A172 (cell line): ENCODE measurements at regions not wholly inside any gene's neighbourhood (a gene's known extent, or its start where the extent isn't known, plus 50 kb on each side); places are given as distances from the start of the nearest gene placed in this dataset.

Experiments
- DNase-seq: peaks from one replicate; pipeline ENCODE4 v3.0.0-alpha.2; 2015; ENCODE audit warnings: low spot score

DNA sequence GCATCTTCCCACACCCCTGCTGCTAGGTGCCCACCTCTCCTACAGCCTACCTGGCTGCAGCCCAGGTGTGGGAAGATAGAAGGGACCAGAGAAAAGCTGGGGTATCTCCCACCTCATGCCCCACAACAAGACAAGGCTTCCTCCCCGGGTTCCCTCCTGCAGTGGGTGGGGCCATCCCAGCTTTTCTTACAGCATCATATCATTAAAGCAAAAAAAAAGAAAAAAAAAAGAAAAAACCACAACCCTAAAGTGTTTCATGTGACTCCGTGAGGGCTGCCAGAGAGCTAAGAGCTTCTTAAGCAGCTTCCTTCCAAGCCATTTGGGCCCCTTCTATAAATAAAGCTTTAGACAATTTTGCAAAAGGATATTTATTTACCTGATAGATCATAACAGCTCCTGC, 455.4 kb upstream of the TSHZ3 start:
- no peak for DNase-seq

DNA sequence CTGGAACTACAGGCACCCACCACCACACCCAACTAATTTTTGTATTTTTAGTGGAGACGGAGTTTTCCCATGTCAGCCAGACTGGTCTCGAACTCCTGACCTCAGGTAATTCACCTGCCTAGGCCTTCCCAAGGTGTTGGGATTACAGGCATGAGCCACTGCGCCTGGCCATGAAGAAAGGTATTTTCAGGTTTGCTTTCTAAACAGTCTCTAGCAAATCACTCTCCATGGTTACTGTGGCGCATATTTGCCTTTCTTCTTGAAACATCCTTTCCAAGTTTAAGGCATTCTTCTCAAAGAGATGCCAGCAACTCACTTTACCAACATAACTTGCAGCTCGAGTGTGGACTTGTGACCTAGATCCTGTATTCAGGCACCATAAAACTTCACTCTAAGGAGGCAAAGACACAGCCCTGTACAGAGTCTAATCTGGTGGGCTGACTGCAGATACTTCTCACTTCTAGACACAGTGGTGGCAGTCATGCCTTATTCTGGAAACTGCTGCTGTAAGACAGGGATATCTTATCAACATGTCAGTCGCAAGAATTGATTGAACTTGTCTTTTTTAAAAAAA, 461.4 kb upstream of the TSHZ3 start:
- no peak for DNase-seq

DNA sequence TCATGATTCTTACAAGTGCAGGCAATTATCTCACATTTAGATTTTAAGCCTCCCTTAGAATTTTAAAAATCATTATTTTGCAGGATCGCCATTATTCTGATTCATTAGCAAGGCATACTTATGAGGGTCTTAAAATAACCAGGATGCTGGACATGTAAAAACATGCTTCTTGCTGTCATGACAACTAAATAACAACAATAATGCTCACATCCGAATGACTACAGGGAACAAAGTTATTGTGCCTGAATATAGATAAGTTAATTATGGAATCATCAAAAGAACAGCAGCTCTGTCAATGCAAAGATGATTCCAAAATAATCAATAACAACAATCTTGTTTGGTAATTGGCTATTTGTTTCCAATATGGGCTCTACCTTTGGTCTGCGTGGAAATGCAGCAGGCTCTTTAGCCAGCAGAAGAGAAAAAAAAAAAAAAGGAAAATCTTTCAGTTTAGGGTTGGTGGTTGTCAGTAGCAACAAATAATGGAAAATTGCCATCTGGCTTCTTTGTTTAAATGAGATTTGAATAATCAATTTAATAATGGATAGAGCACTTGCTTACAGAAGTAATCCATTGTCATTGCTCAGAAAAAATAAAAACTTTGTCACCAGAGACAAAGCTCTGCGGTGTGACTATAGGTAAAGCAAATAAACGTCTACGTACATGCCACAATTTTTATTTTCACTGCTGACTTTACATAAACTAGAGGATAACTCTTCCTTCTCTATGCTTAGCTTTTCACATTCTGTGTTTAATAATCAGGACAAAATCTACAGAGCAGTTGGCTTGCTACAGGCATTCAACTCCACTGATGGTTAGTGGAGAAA, 468.9 kb upstream of the TSHZ3 start:
- no peak for DNase-seq

DNA sequence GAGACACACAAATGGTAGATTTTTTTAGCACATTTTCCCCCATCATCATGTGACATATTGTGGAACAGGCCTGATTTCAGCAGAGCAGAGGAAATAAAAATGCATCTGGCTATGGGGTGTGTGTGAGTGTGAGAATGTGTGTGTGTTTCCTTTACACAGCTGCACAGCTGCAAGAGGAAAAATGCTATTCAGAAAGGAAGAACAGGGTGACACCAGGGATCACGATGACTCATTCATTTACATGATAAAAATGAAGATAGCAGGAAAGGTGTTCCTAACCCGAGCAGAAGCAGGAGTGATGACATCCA, 469.5 kb upstream of the TSHZ3 start:
- no peak for DNase-seq

DNA sequence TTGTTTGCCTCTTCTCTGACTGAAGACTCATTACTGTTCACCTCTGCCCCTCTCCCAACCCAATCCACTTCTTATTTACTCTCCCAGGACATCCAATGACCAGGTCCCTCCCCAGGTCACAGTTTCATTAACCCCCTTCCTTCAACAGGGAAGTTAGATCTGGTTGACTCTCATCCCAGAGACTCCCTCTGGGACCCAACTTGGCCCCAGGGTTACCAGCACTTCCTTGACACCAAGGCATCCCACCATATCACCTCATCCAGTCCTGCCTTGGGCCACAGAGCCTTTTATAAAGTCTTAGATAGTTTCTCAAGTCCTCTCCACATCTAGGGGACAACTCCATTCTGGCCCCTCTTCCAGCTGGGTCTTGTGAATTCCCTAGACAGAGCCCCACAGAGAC, 470.6 kb upstream of the TSHZ3 start:
- DNase-seq, result no peak

DNA sequence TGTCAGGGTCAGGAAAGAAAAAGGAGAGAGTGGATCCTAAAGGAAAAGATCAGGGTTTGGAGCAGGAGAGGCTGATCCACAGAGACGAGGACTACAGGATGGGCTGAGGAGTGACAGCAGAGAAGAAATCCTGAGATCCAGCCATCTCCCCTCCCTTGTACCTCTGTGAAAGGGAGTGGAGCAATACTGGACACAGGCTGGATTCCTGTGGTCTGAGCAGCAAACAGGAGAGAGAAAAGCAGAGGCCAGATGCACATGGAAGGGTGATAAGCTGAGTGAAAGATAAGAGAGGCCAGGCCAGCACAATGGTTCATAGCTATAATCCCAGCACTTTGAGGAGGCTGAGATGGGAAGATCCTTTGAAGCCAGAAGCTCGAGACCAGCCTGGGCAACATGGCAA, 472.1 kb upstream of the TSHZ3 start:
- no peak for DNase-seq

DNA sequence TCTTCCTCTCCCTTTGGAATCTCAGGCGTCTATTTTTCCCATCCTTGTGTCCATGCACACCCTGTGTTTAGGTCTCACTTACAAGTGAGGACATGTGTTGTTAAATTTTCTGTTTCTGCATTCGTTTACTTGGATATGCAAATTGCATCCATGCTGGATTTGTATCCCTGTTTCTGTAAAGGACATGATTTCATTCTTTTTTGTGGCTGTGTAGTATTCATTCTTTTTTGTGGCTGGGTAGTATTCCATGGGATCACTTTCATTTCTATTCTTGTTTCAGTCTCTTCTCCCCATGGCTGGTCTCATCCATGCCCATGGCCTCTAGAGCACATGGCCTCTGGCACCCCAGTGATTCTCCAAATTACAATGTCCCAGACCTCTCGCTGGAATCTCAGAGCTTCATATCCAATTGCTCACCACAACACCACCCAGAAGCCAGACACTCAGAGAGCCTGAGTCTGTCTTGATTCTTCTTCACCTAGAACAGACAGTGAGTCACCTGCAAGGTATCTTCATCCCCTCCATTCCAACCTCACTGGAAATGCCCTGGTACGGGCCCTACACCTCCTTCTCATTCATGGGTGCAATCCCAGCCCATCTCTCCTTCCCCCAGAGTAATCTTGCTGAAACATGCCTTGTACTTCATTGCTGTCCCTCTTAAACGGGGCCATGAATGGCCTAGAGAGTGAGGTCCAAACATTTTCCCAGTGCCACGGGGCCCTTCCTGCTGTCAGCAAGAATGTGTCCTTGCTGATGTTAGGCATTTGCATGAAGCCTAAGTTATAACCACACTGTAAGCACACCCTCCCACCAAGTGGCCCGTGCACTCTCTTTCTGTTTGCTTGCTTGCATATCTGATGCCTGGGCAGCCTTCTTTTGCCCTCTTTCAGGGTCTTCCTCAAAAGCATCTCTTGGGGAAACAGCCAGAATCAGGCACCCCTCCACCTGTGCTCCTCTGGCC, 476.2 kb upstream of the TSHZ3 start:
- DNase-seq, result no peak

DNA sequence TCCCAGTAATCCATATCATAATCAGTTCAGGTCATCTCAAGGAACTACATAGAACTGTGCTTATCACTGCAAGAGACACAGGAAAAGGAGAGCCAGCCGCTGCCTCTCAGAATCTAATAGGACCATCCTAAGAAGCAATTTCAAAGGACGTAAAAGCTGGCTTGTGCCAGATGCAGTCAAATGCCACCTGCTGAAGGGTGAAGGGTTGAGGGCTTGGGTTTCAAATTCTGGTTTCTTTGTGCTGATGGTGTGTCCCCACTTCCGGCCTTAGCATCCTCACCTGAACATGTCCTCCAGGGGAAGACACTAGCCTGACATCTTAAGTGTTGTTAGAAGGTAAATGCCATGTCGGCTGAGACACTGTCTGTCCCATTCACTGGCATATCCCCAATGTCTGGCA, 477.1 kb upstream of the TSHZ3 start:
- no peak for DNase-seq

DNA sequence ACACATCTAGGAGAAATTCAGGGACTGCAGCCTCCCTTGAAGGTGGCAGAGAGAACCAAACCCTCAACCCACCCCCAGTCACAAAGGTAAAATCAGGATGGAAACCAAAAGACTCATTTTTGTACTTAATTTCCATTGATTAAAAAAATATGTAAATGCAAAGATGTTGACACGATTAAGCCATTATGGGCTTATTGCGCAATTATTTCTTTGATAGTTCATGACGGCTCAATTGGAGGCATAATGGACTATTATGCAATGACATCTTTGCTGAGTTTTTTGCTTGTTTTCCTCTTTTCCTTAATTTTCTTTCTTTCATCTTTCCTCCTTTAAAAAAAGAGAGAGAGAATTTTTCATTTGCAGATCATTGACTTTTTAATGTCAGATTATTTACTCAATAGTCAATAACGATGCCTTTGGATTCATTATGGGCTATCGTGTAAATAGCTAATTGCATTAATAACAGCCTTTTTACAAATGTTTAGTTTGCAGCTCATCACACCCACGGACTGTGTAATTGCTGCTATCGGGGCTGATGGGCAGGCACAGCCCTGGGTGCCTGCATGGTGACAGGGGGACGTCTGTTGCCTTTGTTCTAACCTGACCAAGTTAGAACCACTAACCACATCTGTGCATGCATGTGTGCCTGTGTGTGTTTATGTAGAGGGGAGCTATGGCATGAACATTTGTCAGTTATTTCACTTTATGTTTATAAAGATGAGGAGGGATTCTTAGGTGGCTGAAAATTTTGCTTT, 482.4 kb upstream of the TSHZ3 start:
- DNase-seq, result no peak

DNA sequence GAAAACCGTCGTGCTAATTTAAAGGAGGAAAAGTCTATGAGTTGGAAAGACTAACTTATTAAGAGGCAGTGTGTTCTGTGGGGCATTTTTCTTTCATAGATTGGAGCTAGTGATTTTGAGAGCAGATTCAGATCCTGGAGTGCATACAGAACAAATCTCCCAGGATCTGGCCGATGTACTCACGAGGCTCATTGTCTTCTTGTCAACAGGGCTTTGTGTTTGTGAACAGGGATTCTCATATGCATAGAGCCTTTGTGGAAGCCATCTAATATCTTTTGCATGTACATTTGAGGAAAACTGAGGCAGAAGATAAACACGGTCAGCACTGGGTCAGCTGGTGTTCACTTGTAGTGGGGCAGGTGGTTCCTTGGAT, 482.9 kb upstream of the TSHZ3 start:
- no peak for DNase-seq

DNA sequence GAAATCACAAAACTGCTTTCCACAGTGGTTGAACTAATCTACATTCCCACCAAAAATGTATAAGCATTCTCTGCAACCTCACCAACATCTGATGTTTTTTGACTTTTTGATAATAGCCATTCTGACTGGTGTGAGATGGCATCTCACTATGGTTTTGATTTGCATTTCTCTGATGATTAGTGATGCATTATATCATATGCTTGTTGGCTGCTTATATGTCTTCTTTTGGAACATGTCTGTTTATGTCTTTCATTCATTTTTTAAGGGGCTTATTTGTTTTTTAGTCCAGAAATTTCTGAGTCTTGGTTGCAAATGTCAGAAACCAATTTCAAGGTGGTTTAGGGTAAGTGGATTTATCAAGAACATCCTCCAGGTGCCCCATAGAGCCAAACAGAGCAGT, 484.8 kb upstream of the TSHZ3 start:
- no peak for DNase-seq

DNA sequence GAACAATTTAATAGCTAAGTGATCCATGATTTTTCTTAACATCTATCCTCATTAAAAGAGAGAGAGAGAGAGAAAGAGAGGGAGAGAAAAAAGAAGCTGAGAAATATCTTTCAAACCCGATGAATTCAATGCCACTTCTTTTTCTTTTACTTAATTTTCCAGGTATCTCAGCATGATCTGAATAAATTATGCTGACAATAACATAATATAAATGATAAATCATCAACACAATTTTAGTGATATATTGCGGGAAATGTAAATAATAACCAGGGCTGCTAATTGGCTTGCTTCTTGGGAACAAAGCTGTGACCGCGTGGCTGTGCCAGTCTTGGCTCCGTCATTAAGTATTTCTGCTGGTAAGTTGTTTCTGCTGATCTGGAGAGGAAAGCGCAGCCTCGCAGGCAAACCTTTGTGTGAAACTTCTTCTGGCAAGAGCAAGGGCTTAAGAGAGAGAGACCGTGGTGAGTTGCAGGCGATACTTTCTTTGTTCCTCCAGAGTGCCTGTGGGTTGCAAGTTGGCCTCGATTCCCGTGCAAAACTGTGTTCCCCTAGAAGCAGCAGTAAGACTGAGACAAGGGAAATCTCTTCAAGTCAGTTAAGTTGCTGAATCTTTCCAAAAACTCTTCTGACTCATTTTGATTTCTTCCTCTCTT, 489.1 kb upstream of the TSHZ3 start:
- no peak for DNase-seq

DNA sequence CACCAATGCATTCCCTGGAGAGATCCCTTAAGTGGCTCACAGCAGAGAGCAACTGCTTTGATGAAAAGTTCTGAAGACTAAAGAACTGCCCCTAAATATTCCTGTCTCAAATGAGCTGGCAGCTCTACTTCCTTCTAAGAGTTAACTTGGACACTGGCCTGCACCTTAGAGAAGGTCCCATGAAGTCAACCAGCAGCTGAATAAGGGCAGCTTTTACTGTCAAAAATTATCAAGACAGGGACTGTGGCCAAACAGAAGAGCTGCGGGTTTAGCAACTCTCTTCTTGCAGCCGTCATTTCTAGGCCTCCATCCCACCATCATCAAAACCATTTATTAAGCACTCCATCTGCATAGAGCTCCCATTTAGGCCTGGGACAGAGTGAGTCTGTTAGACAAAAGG, 491.1 kb upstream of the TSHZ3 start:
- DNase-seq, result no peak

DNA sequence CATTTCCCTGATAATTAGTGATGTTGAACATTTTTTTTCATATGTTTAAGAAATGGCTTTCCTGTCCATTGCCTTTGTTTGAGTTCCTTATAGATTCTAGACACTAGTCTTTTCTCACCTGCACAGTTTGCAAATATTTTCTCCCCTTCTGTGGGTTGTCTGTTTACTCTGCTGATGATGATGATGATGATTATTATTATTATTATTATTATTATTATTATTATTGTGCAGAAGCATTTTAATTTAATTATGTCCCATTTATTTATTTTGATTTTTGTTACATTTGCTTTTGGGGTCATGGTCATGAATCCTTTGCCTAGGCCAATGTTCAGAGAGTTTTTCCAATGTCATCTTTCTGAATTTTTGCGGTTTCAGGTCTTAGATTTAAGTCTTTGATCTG, 492.5 kb upstream of the TSHZ3 start:
- no peak for DNase-seq

DNA sequence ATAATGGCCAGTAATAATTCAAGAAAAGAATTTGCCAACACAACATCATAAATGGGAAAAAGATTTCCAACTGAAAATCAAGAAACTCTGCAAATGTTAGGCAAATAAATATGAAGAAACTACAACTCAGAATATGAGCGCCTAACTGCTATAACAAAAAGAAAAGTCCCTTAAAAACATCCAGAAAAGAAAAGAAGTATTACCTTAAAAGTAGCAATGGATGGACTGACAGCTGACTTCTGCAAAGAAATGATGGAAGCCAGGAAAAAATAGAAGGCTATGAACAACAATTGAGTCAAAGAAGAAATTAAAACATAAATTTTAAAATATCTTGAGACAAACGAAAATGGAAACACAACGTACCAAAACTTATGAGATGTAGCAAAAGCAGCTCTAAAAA, 482.3 kb upstream of the ZNF507 start:
- no peak for DNase-seq

DNA sequence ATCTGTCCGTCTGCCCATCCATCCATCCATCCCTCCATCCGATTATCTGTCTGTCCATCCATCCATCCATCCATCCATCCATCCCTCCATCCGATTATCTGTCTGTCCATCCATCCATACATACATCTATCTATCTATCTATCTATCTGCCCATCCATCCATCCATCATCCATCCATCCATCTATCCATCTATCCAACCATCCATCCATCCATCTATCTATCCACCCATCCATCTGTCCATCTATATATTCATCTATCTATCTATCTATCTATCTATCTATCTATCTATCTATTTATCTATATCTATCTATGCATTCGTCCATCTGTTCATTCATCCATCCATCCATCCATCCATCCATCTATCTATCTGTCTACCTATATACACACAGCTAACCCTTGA, 471.1 kb upstream of the ZNF507 start:
- DNase-seq, result no peak

DNA sequence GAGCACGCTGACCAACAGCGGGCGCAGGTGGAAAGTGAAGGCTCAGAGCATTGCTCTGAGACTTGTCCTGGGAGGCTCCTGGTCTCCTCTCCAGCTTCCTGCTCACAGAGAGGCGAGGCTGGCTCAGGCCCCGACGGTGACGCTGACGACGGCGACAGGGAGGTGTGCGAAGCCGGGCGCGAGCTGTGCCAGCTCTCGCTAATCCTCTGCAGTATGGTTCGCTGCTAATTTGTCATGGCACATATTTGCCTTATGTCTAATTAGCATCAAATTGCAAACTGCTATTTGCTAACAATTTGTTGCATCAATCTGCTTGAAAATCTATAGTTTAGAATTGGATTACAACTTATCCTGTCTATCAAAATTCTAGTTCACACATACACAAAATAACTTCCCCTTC, 469.8 kb upstream of the ZNF507 start:
- DNase-seq, result no peak

DNA sequence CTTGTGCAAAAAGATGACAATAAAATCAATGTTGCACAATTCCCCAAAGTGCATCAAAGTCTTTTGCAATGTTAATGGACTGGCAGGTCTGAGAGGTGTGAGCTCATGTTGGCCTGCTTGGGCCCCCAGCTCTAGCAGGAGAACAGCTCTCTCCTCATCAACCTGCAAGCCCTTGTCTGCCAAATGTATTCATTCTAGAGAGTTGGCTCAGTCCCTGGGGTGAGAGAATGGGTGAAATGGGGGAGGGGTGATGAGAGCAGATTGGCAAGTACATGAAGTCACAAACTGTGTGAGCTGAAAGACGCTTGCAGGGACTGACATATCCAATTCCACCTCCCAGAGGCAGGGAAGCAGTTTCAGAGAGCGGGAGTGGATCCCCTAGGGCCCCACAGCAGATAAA, 465.1 kb upstream of the ZNF507 start:
- no peak for DNase-seq

DNA sequence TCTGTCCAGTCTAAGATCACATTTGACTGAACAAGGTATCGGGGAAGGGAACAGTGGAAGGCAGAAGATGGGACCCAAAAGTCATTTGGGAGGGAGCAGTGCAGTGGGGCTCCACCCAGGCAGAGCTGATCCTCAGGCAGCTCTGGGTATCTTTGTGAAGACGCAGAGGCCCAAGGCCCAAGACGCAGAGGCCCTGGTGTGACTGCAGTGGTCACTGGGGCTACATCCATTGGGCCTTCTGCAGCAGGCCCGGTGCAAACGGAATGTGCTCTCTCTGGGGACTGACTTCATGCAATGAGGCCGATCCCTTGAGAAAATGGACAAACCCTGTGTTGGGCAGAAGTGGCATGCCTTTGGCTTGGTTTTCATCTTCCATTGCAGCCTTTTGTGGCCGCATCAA, 463.4 kb upstream of the ZNF507 start:
- DNase-seq, result no peak

DNA sequence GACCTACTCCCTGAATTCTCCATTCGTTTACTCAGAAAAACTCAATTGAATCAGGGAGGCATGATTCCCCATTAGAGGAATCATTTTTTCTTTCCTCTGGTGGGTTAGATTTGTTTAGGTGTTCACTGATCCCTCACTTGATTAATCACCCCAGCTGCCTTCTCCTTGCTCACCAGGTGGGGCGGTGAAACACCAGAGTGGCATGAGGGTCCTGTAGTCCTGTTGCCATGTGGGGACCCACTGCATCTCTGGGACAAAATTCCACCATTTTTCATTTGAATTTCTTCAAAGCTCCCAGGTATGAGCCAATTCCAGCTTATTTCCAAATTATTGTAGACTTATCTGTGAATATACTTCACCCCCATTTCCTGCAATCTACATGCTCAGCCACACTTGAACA, 462.7 kb upstream of the ZNF507 start:
- DNase-seq, result no peak

DNA sequence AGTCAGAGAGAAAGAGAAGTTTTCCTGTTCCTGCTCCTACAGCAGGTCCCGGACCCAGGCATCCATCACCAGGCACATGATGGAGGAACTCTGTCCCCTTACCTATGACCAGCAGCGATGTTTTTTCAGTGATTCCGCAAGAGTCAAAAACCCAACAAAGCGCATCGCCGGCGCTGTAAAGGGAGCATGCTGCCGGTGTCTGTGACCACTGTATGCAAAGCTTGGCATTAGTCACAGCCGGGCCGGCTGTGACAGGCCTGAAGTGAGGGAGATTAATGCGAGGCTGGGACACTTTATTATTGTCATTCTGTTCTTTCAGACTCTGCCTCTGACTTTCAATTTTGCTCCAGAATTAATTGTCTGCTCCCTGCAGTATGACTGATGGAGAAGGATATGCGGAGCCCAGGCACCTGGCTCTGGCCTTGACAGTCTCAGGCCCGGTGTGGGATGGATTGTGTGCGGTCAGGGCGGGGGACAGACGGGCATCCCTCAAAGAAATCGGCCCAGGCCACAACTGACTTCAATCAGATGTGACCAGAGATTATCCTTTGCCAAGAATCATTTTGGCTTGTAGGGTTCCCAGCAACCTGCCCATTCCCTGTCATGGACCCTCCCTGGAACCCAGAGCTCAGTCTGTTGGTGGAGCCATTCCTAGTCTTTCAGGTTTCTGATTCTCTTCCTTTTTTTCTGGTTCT, 462.0 kb upstream of the ZNF507 start:
- DNase-seq, result no peak
